ENCODE measurements at regions not wholly inside any gene's neighbourhood (a gene's known extent, or its start where the extent isn't known, plus 50 kb on each side); places are given as distances from the start of the nearest gene placed in this dataset.

GRCh38 chr15:69790632-69791031, 307.1 kb downstream of the TLE3 start:
- POLR2A ChIA-PET, result no interaction called here
- no TSS peak for BruUV-seq (replicated peaks)

GRCh38 chr15:69792823-69793222, 304.9 kb downstream of the TLE3 start:
- Histone ChIP-seq H3K9me3 (ENCODE audit: control insufficient read depth, insufficient read depth, low read depth, low read length) (no peaks in the 10 kb centered on the region), H3K4me1 (ENCODE audit: control insufficient read depth, insufficient read depth, low read length) (peaks cover 2% of the 10 kb centered on the region; the same call in 1 of the 2 replicates), H3K4me3 (ENCODE audit: low read depth in 2 of 2, low read length in 2 of 2) (no peak overlapping the region), H3K27ac (ENCODE audit: low read length) (no peak overlapping the region), H3K36me3 (ENCODE audit: control insufficient read depth, insufficient read depth, low read length) (no peaks in the 10 kb centered on the region), H3K27me3 (ENCODE audit: control insufficient read depth, insufficient read depth, low read length) (no peaks in the 10 kb centered on the region)
- TF ChIP-seq SIN3A (IDR thresholded peaks at IDR 0.05; ENCODE audit: borderline replicate concordance, insufficient read depth, low read depth, low read length), result no peak
- TF ChIP-seq CTCF (IDR thresholded peaks at IDR 0.05), result no peak
- TF ChIP-seq REST (IDR thresholded peaks at IDR 0.05; ENCODE audit: insufficient read depth in 1 of 2, low read depth in 2 of 2, low read length in 1 of 2), result no peak
- TF ChIP-seq TCF7L2 (IDR thresholded peaks at IDR 0.05; ENCODE audit: low read depth, low read length), result no peak
- TF ChIP-seq POLR2AphosphoS5 (IDR thresholded peaks at IDR 0.05; ENCODE audit: low read depth, low read length), result no peak
- DNase-seq (ENCODE audit: low read depth, low spot score), result no peak
- intact Hi-C loops (cut with micrococcal nuclease; ENCODE audit: unreplicated experiment), result no loop called here
- no TSS peak for BruUV-seq (replicated peaks)
- POLR2A ChIA-PET, result no interaction called here
- CTCF ChIA-PET, result no interaction called here
- ATAC-seq, result no peak
- in situ Hi-C loops (cut with HindIII; ENCODE audit: low pct_unique_long_range_greater_than_20kb, low sequenced_read_pairs), result no loop called here

More at GRCh38 chr15:69790632-69791031, 307.1 kb downstream of the TLE3 start:
- Histone ChIP-seq H3K4me1 (ENCODE audit: control insufficient read depth, insufficient read depth, low read length) (peaks cover 2% of the 10 kb centered on the region; the same call in 1 of the 2 replicates), H3K4me3 (ENCODE audit: low read depth in 2 of 2, low read length in 2 of 2) (no peak overlapping the region), H3K27me3 (ENCODE audit: control insufficient read depth, insufficient read depth, low read length) (no peaks in the 10 kb centered on the region; the same call in 1 of the 2 replicates), H3K9me3 (ENCODE audit: control insufficient read depth, insufficient read depth, low read depth, low read length) (no peaks in the 10 kb centered on the region), H3K36me3 (ENCODE audit: control insufficient read depth, insufficient read depth, low read length) (no peaks in the 10 kb centered on the region), H3K27ac (ENCODE audit: low read length) (no peak overlapping the region)
- CTCF ChIA-PET, result no interaction called here
- in situ Hi-C loops (cut with HindIII; ENCODE audit: low pct_unique_long_range_greater_than_20kb, low sequenced_read_pairs), result no loop called here
- DNase-seq (ENCODE audit: low read depth, low spot score), result no peak
- no peak for ATAC-seq
- intact Hi-C loops (cut with micrococcal nuclease; ENCODE audit: unreplicated experiment), result no loop called here
- no peak for TF ChIP-seq SIN3A (IDR thresholded peaks at IDR 0.05; ENCODE audit: borderline replicate concordance, insufficient read depth, low read depth, low read length)
- no peak for TF ChIP-seq REST (IDR thresholded peaks at IDR 0.05; ENCODE audit: insufficient read depth in 1 of 2, low read depth in 2 of 2, low read length in 1 of 2)
- no peak for TF ChIP-seq POLR2AphosphoS5 (IDR thresholded peaks at IDR 0.05; ENCODE audit: low read depth, low read length)
- TF ChIP-seq CTCF (IDR thresholded peaks at IDR 0.05), result no peak
- TF ChIP-seq TCF7L2 (IDR thresholded peaks at IDR 0.05; ENCODE audit: low read depth, low read length), result no peak
